Stimulated activated CD4-positive, alpha-beta T cell treated with anti-CD3 and anti-CD28 coated beads, Interleukin-1b, Interleukin-23, amount 100 ng/mL, for 1 hour (primary cell): ENCODE measurements at regions not wholly inside any gene's neighbourhood (a gene's known extent, or its start where the extent isn't known, plus 50 kb on each side); places are given as distances from the start of the nearest gene placed in this dataset.

Experiments
- DNase-seq, 2 donors: peaks; one replicate each; pipeline ENCODE4 v3.0.0-alpha.2; 2020; ENCODE audit warnings: low read depth in 2 of 2

GRCh38 chr5:164580155-164580554 is 1074.7 kb downstream of the MAT2B start:
- no peak for DNase-seq

- no peak for DNase-seq
Observed at GRCh38 chr5:164581889-164582288, 1076.5 kb downstream of the MAT2B start.

- no peak for DNase-seq
Observed at GRCh38 chr5:164593982-164594381, 1088.6 kb downstream of the MAT2B start.

- DNase-seq = no peak
Observed at GRCh38 chr5:164597293-164597900, 1092.0 kb downstream of the MAT2B start.

GRCh38 chr5:164600274-164600673 is 1094.9 kb downstream of the MAT2B start:
- DNase-seq = no peak

- no peak for DNase-seq
Observed at GRCh38 chr5:164600929-164601535, 1095.6 kb downstream of the MAT2B start.

- no peak for DNase-seq
Observed at GRCh38 chr5:164608507-164608906, 1103.1 kb downstream of the MAT2B start.

GRCh38 chr5:164610374-164610773 is 1105.0 kb downstream of the MAT2B start:
- DNase-seq = no peak

- DNase-seq = no peak
Observed at GRCh38 chr5:164614707-164615106, 1109.3 kb downstream of the MAT2B start.

GRCh38 chr5:164617290-164617689 is 1111.9 kb downstream of the MAT2B start:
- no peak for DNase-seq

GRCh38 chr5:164627021-164627420 is 1121.6 kb downstream of the MAT2B start:
- no peak for DNase-seq

- DNase-seq = no peak
Observed at GRCh38 chr5:164636456-164636855, 1131.0 kb downstream of the MAT2B start.

GRCh38 chr5:164637931-164638521 is 1132.6 kb downstream of the MAT2B start:
- no peak for DNase-seq

- no peak for DNase-seq
Observed at GRCh38 chr5:164649266-164649665, 1143.8 kb downstream of the MAT2B start.

- DNase-seq = no peak
Observed at GRCh38 chr5:164650427-164650826, 1145.0 kb downstream of the MAT2B start.

GRCh38 chr5:164651546-164652275 is 1146.3 kb downstream of the MAT2B start:
- no peak for DNase-seq

GRCh38 chr5:164652276-164652660 is 1146.8 kb downstream of the MAT2B start:
- DNase-seq = no peak

GRCh38 chr5:164663198-164663989 is 1158.0 kb downstream of the MAT2B start:
- DNase-seq = no peak

- no peak for DNase-seq
Observed at GRCh38 chr5:164671640-164672039, 1166.2 kb downstream of the MAT2B start.

GRCh38 chr5:164672205-164672604 is 1166.8 kb downstream of the MAT2B start:
- no peak for DNase-seq

GRCh38 chr5:164672931-164673694 is 1167.7 kb downstream of the MAT2B start:
- DNase-seq = no peak
